Skin of body (tissue), 1 donor: ENCODE measurements at regions not wholly inside any gene's neighbourhood (a gene's known extent, or its start where the extent isn't known, plus 50 kb on each side); places are given as distances from the start of the nearest gene placed in this dataset.
"Not testable (repeated sequence)": the region's sequence is repeated elsewhere in the genome, so short reads cannot be mapped to it uniquely, and the experiment has no call there.

Experiments used
- DNase-seq: peaks from one replicate; lab custom pipeline; 2025; lab: John Stamatoyannopoulos, UW

DNA sequence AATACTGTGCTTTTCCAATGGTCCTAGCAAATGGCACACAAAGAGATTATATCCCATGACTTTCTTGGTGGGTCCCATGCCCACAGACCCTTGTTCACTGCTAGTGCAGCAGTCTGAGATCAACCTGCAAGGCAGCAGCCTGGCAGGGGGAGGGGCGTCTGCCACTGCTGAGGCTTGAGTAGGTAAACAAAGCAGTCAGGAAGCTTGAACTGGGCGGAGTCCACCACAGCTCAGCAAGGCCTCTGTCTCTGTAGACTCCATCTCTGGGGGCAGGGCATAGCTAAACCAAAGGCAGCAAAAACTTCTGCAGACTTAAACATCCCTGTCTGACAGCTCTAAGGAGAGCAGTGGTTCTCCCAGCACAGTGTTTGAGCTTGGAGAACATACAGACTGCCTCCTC lies 82.9 kb downstream of the ZNF737 start:
- no peak for DNase-seq

DNA sequence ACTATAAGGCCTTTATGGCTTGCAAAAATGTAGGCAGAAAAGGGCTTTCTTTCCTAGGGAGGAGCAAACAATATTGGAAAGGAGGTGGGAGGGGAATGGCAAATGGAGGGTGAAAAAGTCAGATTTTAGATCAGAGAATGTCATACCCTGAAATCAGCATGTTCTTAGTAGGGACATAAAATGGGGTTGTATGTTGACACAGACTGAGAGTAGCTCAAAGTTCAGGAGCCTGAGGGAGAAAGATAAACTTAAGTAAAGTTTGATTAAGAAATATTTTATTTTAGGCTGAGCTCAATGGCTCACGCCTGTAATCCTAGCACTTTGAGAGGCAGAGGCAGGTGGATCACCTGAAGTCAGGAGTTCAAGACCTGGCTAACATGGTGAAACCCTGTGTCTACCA lies 83.8 kb downstream of the ZNF737 start:
- DNase-seq, result no peak

DNA sequence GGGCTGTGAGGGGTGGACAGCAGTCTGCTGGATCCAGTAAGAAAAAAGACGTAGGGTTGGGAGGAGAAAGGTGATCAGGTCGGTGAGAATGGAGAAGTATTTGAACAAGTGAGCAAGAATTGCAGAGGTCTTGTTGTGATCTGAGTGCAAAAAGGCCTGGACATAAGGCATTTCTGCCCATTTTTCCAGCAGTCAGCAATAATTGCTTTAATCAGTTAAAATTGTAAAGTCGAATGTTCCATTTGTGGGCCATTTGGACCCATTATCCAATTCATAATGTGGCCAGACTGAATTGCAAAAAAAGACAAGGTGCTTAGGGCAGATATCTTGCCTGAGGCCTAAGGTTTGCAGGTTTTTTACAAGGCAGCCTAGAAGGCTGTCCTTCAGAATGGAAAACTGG lies 86.1 kb downstream of the ZNF737 start:
- DNase-seq, result no peak

DNA sequence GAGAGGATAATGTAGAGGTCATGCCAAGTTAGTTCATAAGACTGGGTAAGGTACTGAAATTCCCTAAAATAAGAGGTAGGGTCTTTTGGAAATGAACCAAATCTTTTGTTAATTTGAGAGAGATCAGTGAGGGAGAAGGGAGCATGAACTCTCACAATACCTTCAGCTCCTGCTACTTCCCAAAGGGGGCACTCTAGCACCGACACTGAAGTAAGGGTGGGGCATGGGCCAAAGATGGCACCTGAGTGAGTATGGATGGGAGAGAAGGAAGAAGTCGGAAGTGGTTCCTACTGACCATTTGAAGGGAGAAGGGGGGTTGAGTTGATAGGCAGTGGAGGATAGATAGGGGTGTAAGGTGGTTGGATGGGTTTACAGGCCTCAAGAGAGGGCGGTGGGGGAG lies 86.6 kb downstream of the ZNF737 start:
- no peak for DNase-seq

DNA sequence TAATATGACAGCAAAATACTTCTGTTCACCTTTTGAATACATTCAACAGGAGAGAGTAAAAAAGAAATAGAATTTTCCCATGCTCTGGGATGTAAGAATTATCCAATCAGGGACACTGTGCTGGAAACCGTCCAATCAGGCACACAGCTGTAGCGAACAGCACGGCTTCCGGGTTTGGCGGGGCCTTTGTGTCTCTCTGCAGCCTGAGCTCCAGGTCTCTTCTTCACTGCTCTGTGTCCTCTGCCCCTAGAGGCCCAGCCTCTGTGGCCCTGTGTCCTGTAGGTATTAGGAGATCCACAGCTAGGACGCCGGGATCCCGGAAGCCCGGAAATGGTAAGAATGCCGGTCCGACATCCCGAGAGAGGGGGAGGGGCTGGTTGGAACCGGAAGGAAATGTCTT lies 92.7 kb downstream of the ZNF737 start:
- DNase-seq, result no peak

DNA sequence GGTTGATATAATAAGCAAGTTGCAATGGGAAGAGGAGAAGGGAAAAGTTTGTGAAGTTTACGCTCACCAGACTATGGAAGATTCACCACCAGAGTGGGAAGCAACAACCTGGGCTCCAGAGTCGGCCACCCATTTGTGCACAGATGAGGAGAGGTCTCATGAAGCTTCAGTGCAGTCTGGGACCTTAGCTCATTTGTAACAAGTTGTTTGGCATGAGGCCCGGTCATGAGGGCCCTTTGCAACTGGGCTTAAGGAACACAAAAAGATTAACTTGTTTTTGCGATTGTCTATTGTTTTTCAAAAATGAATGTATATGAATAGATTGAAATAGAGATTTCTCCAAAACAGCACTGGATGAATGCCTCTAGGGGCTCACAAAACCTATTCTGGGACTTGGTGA lies 94.2 kb downstream of the ZNF737 start:
- DNase-seq, result no peak

DNA sequence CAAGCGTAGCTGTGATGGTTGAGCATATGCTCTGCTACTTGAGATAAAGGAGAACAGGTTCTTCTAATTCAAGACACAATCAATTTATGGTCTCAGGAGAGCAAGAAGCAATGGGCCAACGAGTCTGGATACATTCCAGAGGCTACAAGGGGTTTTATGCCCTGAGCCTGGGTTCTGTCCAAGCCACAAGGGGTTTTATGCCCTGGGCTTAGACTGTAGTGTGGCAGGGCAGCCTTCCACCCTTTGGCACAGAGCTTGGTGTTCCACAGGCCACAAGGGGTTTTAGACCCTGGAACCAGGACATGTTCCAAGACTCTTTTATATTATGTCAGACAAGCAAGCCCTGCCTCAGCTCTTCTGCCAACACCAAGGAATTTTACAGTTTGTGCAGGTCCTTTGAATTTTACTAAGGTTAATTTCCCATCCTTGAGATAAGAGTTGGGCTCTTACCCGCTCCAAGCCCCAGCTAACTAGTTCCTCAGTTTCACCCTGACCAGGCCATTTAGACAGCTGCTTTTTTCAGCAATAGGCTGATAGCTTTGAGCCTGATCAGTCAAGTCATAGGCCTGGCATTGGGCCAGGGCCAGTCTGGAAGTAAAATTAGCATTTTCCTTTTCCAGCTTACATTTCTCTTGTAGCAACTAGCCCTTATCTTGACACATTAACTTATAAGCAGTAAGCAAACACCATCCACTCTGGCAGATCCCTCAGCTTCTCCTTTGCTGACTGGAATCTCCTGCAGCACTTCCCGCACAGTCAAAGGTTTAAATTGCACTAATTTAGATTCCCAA lies 95.0 kb downstream of the ZNF737 start:
- DNase-seq, result no peak

DNA sequence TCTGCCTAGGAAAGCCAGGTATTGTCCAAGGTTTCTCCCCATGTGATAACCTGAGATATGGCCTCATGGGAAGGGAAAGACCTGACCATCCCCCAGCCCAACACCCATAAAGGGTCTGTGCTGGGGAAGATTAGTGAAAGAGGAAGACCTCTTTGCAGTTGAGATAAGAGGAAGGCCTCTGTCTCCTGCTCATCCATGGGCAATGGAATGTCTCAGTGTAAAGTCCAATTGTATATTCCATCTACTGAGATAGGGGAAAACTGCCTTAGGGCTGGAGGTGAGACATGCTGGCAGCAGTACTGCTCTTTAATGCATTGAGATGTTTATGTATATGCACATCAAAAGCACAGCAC lies 99.0 kb downstream of the ZNF737 start:
- DNase-seq, result not testable (repeated sequence)

DNA sequence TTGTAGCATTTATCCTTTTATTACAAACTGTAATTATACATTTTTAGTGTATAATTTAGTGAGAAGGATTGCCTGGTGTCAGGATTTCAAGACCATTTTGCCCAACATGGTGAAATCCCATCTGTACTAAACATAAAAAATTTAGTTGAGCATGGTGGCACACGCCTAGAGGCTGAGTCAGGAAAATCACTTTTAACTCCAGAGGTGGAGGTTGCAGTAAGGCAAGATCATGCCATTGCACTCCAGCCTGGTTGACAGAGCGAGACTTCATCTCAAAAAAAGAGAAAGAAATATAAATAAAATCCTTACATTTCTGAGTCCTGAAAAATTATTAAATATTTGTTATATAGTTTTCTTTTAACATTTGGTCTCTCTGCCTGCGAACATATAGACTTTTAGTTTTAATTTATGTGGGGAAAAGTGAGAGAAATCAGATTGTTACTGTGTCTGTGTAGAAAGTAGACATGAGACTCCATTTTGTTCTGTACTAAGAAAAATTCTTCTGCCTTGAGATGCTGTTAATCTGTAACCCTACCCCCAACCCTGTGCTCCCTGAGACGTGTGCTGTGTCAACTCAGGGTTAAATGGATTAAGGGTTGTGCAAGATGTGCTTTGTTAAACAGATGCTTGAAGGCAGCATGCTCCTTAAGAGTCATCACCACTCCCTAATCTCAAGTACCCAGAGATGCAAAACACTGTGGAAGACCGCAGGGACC lies 99.5 kb downstream of the ZNF737 start:
- not testable (repeated sequence) for DNase-seq

DNA sequence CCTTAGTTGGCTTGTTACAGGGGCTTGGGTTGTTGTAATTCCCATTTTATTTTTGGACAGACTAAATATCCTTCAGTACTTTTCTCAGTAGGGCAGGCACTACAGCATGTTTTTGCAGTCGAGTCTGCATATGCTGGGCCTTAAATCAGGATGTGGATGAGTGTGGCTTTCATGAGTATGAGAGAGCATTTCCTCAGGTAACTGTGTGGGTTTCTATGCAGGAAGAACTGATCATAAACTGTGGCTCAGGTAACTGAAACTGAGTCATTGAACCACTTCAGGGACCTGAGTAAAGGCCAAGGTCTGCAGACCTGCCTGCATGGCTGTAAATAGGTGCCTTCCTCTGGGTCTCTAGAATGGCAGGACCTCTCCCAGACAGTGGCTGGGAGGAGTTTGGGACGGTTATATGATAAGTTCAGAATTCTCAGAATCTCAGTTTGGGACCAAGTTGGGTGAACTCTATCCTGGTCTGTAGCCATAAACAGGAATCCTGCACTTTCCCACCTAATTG lies 112.1 kb downstream of the ZNF737 start:
- DNase-seq, result no peak

DNA sequence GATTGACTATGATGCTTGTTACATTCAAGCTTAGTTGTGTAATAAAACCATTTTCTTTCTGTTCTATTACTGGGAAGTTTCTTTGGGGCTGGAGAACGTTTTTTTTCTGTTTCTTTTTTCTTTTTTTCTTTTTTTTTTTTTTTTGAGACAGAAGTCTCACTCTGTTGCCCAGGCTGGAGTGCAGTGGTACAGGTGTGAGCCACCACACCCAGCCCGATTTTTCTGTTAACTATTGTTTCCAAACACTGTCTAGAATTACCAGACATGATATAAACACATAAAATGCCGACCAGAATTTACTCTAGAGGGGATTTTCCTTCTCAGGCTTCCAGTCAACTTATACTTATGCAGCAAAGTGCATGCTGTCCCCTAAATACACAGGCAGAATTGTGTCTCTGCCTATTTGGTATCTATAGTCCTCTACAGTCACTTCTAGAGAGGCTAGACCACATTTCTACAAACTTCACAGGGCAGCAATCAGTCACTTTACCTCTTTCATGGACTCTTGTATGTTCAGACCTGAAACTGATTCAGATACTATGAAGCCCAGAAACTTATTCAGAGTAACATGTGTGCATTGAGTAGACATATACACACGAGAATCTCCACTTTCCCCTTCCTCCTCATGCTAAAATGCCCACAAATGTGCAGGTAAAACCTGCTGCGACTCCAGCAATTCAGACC lies 121.2 kb downstream of the ZNF737 start:
- no peak for DNase-seq

DNA sequence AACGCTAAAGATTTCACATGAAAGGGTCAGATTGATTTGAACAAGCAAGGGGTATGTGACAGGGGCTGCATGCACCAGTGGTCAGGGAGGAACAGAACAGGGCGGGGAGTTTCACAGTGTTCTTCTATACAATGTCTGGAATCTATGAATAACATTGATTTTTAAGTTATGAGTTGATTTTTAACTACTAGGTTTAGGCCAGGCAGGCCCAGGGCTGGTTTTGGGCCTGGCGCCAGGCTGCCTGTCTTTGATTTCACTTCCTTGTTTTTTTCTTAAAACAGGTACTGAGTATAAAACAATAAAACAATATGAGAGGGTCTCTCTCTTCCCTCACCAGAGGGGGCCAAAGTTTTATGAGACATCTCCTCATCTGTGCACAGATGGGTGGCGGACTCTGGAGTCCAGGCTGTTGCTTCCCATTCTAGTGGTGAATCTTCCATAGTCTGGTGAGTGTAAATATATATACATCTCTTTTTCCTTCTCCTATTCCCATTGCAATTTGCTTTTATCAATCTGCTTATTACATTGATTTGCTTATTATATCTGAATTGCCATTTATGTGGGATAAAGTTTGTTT lies 133.2 kb downstream of the ZNF737 start:
- not testable (repeated sequence) for DNase-seq

DNA sequence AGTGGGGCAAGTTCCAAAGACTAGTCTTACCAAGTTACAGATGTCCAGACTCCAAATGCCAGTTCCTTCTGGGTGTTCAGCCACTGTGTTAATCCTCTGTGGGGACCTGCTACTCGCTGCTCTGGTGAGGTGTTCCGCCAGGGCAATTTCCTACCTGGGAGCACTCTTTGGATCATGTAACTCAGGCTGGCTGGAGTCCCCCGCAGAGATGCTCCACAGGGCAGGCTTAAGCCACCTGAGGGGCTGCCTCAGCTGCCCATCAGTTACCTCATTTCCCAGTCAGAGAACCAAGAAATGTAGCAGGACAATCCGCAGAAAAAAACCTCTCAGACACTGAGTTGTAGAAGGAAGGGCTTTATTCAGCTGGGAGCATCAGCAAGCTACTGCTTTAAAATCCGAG lies 133.8 kb downstream of the ZNF737 start:
- no peak for DNase-seq

DNA sequence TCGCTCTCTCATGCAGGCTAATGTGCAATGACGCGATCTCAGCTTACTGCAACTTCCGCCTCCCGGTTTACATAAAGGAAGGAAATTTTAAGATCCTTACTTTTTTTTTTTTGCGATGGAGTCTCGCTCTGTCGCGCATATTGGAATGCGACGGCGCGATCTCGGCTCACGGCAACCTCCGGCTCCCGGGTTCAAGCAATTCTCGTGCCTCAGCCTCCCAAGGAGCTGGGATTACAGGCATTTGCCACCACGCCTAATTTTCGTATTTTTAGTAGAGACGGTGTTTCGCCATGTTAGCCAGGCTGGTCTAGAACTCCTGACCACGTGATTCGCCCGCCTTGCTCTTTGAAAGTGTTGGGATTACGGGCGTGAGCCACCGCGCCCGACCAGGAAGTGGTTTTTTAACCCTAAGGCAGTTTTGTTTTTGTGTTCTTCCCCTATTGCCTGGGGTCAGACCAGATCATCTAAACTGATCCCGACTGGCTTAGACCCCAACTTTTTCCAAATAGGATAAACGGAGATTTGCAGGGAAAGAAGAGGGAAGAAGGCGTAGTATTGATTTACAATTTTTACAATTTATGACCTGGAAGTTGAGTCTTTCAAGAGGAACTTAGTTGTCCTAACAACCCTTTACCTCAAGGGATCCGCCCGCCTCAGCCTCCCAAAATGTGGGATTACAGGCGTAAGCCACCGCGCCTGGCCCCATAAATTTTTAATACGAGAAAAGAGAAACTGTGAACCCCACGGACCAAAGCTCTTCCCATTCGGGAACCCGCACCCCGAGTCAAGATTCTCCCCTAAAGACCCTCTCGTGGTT lies 142.0 kb downstream of the ZNF737 start:
- DNase-seq, result peak; percentile 71

DNA sequence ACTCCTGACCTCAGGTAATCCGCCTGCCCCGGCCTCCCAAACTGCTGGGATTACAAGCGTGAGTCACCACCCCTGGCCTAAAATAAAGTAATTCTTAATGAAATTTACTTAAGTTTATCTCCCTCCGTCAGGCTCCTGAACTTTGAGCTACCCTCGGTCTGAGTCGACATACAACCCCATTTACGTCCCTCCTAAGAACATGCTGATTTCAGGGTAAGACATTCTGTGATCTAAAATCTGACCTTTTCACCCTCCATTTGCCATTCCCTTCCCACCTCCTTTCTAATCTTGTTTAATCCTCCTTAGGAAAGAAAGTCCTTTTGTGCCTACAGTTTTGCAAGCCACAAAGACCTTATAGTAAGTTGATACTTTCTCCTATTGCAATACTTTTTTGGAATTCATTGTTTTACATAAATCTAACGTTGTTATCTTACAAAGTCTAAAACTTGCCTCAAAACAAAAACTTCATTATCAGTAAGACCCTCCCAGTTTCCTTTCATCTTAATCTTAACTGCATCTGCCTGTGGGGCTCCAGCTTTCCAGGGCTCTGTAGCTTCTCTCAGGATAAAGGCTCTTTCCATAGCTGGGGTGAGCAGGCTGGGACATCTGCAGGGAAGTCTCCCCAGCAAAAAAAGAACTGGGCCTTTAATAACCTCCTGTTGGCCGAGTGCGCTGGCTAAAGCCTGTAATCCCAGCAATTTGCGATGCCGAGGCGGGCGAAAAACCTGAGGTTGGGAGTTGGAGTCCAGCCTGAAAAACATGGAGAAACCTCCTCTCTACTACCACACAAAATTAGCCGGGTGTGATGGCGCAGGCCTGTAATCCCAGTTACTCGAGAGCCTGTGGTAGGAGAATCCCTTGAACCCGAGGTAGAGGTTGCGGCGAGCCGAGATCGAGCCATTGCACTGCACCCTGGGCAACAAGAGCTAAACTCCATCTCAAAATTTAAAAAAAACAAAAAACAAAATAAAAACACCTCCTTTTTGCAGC lies 143.1 kb downstream of the ZNF737 start:
- DNase-seq, result no peak

DNA sequence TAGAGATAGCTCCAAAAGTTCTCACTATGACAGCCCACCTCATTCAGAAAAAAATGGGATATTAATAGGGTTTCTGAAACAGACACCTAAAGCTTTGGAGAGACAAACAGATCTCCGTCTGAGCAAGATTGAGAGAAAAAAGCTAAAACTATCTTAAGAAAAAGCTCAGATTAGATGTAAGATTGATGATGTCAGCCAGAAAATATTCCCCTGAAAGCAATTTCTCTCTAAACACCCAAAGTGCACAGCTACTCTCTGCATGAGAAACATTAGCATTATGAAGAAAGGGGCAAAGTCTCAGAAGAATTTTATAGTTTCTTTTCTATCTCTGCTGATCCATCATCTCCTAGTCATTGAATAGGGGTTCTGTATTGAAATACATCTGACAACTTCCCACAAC lies 148.9 kb downstream of the ZNF737 start:
- no peak for DNase-seq

DNA sequence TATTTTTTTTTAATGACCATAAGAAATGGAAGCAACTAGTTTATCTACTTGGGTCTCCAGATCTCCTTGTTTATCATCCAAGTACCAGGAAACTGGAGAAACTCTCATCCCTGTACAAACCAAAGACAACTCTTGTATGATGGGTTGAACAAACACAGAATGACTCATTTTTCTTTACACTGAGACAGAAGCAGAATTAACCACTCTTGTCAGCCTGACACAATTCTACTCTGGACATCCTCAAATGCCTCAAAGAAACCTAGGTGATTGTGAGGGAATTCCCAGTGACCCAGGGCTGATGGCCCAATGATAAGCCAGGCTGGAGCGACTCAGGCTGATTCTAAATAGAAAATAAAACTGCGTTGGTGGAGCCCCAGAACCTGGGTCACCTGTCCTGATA lies 151.5 kb downstream of the ZNF737 start:
- DNase-seq, result no peak

DNA sequence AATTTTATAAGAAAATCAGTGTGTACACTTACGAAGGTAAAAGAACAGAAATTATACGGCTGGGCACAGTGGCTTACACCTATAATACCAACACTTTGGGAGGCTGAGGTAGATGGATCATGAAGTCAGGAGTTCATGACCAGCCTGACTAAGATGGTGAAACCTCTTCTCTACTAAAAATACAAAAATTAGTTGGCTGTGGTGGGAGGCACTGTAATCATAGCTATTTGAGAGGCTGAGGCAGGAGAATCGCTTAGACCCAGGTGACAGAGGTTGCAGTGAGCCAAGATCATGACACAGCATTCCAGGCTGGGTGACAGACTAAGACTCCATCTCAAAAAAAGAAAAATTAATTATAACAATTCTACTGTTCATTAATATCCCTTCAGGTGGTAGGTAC lies 151.9 kb downstream of the ZNF737 start:
- no peak for DNase-seq

DNA sequence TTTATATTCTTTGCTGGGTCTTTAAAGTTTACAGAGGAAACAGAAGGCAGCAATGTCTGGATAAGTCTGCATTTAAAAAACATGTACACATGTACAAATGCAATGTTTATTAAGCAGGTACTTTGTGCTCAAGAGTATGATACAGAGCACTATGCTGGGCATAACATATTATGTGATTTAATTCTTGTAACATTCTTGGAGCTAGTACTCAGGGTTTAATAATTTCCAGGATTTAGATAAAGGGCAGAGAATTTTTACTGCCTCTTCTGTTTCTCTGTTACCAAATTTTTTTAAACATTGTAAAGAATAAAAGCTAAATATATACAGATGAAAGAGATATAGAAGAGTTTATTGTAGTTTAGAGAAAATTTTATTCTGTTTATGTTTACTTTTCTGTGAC lies 152.7 kb downstream of the ZNF737 start:
- no peak for DNase-seq

DNA sequence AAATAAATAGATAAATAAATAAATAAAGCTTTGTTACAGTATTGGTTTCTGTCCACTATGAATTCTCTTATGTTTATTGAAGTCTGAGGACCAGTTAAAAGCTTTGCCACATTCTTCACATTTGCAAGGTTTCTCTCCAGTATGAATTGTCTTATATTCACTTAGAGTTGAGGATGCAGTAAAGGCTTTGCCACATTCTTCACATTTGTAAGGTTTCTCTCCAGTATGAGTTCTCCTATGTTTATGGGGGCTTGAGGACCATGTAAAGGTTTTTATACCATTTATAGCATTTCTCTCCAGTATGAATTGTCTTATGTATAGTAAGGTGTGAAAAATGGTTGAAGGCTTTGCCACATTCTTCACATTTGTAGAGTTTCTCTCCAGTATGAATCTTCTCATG lies 168.3 kb downstream of the ZNF737 start:
- DNase-seq, result no peak
